ENCODE measurements at regions not wholly inside any gene's neighbourhood (a gene's known extent, or its start where the extent isn't known, plus 50 kb on each side); places are given as distances from the start of the nearest gene placed in this dataset.
"Not testable (repeated sequence)": the region's sequence is repeated elsewhere in the genome, so short reads cannot be mapped to it uniquely, and the experiment has no call there.

DNA sequence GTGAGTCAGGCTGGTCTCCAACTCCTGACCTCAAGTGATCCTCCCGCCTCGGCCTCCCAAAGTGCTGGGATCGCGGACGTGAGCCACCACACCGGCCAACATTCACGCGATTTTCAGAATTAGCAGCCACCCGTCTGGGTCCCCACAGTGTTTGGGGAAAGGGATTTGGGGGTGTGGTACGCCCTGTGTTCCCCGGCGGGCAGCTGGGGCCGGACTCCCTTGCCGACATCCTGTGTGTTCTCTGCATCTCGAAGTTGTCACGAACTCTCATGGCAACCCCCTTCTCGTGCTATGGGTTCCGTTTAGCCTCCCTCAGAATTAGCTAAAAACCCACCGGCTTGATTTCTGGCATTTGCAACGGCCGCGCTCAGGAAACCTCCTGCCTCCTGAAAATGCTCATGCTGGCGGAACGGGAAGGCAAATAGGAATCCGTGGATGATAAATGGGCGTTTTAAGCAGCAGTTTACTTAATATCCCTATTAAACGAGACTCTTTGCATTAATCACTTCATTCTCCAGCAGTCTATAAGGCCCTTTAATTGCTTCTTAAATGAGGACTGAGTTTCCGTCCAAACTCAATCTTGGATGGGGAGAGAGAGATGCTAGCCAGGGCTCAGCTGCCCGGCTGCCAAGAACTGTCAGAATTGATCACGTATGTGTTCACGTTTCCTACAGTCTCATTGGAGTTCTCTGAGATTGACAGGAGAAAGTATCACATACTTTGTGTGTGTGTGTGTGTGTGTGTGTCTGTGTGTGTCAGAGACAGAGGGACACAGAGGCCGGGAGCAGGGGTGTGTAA is 78.9 kb upstream of the PPP2R3B start:
- no peak for DNase-seq

DNA sequence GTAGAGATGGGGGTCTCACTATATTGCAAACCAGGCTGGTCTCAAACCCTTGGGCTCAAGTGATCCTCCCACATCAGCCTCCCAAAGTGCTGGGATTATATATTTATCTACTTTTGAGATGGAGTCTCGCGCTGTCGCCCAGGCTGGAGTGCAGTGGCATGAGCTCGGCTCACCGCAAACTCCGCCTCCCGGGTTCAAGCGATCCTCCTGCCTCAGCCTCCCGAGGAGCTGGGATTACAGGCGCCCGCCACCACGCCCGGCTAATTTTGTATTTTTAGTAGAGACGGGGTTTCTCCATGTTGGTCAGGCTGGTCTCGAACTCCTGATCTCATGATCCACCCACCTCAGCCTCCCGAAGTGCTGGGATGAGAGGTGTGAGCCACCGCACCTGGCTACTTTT is 80.1 kb upstream of the PPP2R3B start:
- DNase-seq = not testable (repeated sequence)

DNA sequence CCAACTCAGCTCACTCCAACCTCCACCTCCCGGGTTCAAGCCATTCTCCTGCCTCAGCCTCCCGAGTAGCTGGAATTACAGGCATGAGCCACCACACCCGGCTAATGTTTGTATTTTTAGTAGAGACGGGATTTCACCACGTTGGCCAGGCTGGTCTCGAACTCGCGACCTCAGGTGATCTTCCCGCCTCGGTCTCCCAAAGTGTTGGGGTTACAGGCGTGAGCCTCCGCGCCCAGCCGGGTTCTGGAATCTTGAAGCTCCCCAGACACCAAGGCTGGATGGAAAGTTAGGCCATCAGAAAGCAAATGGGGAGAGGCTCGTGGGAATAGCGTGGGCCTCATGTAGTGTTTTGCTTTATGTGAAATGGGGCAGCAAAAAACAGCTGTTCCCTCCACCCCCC is 81.0 kb upstream of the PPP2R3B start:
- not testable (repeated sequence) for DNase-seq

DNA sequence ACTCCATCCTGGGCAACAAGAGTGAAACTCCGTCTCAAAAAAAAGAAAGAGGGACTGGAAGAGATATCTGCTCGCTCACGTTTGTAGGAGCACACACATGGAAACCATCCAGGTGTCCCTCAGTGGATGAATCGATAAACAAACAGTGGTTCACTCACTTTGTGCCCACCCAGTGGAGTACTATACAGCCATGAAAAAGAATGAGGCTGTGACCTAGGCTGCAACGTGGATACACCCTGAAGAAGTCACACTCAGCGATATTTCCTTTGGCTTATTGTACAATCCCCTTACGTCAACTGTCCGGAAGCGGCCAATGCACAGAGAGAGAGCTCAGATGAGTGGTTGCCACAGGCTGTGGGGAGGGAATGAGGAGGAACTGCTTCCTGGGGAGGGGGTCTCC is 82.3 kb upstream of the PPP2R3B start:
- DNase-seq = no peak

DNA sequence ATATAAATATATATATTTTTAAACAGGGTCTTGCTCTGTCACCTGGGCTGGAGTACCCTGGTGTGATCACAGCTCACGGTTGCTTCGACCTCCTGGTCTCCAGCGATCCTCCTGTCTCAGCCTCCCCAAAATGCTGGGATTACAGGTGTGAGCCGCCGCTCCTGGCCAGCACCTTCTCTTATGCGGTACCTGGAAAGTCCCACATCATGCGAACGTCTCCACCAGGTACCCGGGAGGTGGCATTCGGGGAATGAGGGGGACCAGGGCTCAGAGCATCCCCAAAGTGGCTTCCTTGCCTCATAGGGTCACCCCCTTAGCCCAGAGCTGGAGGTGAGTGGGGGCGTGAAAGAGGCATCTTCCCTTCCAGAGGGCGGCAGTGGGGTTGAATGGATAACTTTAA is 84.0 kb upstream of the PPP2R3B start:
- no peak for DNase-seq

DNA sequence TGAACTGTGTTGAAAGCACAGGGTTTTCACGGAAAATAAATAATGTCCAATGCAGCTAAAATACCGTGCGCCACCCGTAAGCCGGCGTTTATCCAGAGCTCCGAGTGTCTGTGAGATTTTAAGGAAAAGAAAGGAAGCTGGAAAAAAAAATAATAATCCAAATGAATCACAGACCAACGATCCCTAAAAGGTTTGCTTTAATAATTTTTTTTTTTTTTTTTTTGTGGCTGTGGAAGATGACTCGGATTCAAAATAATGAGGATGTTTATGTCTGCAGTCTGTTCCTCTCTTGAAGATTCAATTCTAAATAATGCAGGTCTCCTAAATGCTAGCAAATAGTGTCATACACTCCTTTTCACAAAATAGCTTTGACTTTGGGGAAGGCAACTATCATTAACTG is 84.6 kb upstream of the PPP2R3B start:
- DNase-seq = peak; percentile 51

DNA sequence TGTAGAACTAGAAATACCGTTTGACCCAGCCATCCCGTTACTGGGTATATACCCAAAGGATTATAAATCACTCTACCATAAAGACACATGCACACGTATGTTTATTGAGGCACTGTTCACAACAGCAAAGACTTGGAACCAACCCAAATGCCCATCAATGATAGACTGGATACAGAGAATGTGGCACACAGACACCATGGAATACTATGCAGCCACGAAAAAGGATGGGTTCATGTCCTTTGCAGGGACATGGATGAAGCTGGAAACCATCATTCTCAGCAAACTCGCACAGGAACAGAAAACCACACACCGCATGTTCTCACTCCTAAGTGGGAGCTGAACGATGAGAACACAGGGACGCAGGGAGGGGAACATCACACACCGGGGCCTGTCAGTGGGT is 85.6 kb upstream of the PPP2R3B start:
- DNase-seq = not testable (repeated sequence)

DNA sequence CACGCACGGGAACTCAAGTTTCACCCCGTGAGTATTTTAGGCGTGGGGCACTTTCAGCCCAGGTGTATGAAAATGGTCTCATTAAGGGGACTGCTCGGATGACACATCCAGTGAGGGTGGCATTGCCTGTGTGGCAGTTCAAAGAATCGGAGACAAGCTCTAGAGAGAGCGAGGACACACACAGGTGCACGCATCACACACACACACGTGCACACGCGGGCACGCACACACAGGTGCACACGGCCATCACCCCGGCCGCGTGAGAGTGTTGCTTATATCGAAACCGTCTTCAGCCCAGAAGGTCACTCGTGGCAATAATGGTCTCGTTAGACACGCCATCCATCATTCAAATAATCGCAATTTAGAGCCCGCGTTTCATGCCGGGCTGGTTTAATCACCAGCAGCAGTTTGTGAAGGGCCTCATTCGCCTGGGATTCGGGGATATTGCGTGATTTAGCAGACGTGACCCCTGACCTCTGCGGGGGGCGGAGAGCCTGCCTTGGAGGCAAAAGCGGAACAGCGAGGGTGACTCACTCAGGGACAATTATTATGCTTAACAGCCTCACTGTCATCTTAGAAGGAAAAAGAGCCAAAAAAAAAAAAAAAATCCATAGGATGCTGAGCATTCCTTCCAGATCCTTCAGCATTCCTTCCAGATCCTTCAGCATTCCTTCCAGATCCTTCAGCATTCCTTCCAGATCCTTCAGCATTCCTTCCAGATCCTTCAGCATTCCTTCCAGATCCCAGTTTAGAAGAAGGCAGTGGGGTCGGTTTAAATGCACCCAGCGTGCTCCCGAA is 89.4 kb upstream of the PPP2R3B start:
- peak; percentile 91 for DNase-seq

DNA sequence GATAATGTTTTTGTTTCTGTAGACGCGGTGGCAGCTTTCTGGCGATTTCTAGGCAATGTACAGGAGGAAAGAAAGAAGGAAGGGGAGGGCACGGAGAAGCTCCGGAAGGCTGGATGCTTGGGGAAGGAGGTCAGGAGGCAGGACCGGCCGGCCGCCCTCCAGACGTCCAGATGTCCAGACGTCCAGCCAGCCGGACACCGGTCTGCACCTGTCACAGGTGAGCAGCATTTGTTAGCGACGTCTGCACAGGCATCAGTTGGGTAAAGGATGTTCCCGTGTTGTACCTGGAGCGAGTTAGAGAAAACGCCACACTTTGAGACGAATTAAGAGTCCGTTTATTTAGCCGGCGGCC is 90.0 kb upstream of the PPP2R3B start:
- no peak for DNase-seq

DNA sequence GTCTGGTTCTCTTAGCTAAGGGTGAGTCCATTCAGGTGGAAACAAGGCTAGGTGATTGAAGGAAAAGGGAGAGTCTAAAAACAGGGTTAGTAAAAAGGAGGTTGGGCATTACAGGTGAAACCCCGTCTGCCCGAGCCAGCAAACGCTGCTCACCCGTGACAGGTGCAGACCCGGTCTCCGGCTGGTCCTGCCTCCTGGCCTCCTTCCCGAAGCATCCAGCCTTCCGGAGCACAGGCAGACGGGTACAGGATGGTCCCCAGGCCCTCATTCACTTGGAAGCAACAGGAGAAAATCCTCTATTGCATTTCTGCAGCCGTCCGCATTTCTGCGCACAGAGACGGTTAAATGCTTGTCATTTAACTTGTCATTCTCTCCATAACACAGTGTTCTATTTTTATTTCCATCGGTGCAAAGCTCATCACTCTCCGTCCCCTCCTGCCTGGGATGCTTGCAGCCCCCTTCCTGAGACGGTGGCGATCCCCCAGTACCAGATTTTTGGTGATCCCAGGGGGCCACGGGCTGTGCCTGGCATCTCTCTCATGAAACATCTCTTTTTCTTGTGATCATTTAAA is 90.8 kb upstream of the PPP2R3B start:
- DNase-seq = no peak

DNA sequence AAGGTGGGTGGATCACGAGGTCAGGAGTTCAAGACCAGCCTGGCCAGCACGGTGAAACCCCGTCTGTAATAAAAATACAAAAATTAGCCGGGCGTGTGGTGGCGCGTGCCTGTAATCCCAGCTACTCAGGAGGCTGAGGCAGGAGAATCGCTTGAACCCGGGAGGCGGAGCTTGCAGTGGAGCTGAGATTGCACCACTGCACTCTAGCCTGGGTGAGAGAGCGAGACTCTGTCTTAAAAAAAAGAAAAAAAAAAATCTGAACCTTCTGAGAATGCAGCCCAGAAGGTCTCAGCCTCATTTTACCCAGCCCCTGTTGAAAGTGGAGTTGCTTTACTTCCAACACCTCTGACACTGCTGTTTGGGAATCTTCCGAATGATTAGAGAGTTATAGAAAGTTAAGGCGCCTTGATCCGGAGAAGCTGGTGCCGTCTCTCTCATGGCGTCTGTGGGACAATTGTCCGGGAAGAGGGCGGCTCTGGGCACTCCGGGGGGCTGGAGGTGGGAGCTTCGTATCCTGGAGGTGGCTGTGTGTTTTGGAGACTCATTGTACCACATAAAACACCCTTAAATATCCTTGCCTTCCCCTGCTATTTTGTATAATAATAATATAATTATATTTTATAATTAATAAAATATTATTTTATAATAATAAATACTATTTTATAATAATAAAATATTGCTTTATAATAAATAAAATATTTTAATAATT is 92.7 kb upstream of the PPP2R3B start:
- no peak for DNase-seq

DNA sequence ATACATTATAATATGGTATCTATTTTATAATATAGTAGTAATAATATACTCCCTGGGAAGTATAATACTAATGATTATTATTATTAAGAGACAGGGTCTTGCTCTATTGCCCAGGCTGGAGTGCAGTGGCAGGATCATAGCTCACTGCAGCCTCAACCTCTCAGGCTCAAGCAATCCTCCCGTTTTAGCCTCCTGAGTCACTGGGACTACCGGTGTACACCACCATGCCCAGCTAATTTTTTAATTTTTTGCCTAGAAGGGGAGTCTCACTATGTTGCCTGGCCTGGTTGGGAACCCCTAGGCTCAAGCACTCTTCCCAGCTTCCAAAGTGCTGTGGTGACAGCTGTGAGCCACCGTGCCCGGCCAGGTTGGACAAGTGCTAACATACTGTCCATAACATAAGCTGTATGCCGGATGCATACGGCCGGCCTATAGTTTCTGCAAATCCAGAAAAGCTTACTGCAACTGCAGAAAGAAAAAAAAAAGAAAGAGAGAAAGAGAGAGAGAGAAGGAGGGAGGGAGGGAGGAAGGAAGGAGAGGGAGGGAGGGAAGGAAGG is 94.2 kb upstream of the PPP2R3B start:
- DNase-seq = no peak

DNA sequence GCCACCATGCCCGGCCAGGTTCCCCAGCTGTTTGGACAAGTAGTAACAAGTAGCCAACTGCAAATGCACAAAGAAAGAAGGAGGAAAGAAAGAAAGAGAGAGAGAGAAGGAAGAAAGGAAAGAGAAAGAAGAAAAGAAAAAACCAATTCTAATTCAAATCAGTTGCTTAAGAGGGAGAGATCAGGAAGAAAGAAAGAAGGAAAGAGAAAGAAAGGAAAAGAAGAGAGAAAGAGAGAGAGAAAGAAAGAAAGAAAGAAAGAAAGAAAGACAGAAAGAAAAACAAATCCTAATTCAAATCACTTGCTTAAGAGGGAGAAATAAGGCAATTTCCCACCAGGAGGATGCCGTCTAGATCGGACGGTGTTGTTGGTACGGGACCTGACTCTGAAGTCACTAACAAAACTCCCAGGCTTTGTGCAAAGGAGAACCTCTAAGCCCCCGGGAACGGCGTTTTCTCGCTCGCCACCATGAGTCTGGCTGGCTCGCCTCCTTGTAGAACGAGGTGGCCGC is 95.5 kb upstream of the PPP2R3B start:
- no peak for DNase-seq

DNA sequence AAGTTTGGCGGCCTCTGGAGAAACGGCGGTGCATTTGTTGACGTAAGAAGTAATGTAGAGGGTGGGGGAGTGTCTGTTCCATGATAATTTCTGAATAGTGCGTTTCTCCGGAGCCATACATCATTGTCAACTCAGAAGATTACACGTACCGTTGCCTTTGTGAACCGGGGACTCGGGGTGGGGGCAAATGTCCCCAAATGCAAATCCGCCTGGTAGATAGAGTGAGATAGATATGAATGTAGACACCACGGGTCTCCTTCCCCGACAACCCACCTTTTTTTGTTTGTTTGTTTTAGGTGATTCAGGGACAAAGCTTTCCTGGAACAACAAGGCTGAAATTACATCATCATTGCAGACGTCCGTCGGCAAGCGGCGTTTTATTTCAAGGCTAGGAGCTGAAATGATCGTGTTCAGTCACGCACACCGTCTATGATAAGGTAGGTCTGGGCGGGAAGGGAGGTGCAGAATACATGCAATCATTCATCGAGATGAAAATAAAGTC is 96.0 kb upstream of the PPP2R3B start:
- no peak for DNase-seq

DNA sequence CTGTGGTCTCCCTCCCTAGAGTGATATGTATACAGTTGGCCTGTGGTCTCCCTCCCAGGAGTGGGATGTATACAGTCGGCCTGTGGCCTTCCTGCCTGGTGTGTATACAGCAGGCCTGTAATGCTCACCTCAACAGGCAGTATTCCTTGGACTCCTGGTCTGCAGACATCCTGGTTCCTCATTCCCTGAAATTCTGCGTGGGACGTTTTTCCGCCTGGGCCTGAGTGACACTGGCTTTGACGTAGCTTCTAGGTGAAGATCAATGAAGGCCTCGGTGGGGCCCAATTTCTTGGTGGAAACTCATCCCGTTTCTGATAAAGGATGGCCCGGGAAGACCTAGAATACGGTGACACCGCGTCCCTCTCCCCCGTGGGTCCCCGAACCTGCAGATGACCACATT is 98.7 kb upstream of the PPP2R3B start:
- no peak for DNase-seq

DNA sequence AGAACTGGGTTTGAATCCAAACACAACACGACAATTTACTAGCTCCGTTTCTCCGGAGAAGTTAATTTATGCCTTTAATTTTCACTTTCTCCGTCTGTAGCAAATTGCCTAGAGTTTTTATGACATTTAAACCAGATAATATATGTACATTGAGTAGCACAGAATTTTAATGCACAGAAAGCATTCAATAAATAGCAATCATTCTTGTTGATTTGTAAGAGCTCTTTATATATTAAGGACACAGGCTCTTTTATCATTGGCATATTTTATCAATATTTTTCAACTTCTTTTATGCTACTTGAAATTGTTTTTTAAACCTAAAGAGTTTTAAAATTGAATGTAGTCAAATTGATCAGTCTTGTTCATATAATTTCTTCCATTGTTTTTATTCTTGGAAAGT is 99.6 kb upstream of the PPP2R3B start:
- DNase-seq = no peak

DNA sequence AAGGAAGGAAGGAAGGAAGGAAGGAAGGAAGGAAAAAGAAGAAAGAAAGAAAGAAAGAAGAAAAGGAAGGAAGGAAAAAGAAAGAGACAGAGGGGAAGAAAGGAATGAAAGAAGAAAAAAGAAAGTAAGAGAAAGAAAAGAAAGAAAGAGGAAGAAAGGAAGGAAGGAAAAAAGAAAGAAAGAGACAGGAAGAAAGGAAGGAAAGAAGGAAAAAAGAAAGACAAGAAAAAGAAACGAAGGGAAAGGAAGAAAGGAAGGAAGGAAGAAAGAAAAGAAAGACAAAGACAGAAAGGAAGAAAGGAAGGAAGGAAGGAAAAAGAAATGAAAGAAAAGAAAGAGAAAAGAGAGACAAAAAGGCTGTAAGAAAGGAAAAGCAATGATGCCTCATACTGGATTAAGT is 101.1 kb upstream of the PPP2R3B start:
- no peak for DNase-seq

DNA sequence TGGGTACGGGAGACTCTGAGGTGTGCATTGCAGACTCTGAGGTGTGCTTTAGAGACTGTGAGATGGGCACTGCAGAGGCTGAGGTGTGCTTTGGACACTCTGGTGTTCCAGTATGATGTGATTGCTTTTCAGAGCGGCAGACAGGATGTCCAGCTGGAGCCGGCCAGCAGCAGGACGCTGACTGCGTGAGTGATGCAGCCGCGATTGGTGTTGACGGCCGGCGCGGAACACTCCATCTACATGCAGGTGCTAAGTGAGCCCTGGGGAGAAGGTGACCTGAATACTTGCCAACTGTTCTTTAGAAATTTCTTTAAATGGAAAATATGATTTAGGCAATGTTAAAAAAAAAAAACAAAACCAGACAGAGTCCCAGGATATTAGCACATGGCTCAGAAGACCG is 103.1 kb upstream of the PPP2R3B start:
- DNase-seq = no peak

DNA sequence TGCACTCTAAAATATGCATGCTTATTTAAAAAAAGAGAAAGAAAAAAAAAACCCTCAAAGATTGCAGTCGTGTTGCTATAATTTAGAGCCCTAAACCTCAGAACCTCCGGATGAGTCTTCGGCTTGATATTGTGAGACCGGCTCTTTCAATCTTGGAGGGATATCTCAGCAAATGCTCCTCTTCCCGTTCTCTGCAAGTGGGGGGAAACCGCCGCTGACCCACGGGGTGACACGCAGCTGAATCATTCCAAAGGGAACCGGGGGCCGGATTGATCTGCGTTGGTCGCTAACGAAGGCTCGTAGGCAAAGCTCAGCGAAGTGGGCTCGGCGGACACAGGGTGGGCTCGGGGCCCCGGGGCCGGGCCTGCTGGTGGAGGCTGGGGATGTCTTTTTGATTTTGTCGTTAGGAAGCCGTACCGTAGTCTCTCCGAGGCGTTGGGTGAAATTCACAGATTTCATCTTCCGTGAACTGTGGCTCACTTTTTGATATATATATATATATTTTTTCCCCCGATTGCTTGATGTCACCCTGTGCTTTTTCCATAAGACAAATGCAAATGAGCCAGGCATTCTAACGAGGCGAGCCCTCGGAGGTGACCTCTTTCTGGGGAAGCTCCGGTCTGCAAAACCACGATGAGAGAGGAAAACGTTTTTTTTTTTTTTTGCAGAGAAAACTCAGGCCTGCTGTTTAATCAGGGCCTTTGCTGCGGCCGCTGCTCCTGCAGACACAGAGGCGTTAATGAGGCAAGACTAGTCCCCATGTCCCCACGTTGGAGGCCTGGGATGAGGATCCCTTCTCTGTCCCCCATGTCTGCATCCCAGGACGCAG is 110.7 kb upstream of the PPP2R3B start:
- no peak for DNase-seq

DNA sequence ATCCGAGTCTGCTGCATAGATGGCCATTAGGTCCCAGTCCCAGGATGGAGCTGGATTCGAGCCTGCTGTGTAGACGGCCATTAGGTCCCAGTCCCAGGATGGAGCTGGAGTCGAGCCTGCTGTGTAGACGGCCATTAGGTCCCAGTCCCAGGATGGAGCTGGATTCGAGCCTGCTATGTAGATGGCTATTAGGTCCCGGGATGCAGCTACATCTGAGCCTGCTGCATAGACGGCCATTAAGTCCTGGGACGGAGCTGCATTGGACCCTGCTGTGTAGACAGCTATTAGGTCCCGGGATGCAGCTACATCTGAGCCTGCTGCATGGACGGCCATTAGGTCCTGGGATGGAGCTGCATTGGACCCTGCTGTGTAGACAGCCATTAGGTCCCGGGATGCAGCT is 112.2 kb upstream of the PPP2R3B start:
- DNase-seq = not testable (repeated sequence)

DNA sequence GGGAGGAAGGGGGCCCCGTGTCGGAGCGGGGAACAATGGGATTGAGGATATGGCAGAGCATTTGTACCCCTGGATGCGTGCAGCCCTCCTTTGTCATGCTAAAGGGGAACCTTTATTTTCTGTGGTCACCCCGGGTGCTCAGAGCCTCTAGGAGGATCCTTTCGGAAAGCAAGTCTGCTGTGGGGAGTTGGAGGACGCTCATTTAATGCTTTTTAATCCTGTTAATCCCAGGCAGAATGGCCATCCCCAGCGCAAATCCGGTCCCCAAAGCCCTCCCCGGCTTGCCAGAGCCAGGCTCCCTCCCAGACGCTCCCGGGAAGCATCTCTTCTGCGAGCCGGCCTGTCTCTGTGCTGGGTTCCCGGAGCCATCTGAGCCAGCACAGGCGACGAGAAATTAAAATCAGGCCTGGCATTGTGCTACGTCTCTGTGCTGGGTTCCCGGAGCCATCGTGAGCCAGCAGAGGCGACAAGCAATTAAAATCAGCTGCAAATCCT is 113.2 kb upstream of the PPP2R3B start:
- DNase-seq = no peak

Data from fibroblast of skin of right quadriceps (primary cell).